Endothelial cell of umbilical vein (primary cell): ENCODE measurements at regions not wholly inside any gene's neighbourhood (a gene's known extent, or its start where the extent isn't known, plus 50 kb on each side); places are given as distances from the start of the nearest gene placed in this dataset.

Experiments
- BruUV-seq: library from RNA; stranded (reverse); fragments of 400-500 nt; replicated peaks from 2 replicates; lab custom pipeline; 2021; lab: Mats Ljungman, UMichigan
- CTCF ChIA-PET: fragments of 300-600, 350-600 bp; sonication (Branson Sonifier 250); formaldehyde crosslinking; loops from one replicate; lab custom pipeline; 2021; ENCODE audit warnings: antibody characterized with exemption, inconsistent platforms; lab: Charles Lee
- POLR2A ChIA-PET: fragments of 300-600, 350-600 bp; sonication (Branson Sonifier 250); formaldehyde crosslinking; loops from one replicate; lab custom pipeline; 2021; ENCODE audit warnings: antibody characterized with exemption, inconsistent platforms; lab: Charles Lee
- DNase-seq: peaks from one replicate; pipeline ENCODE4 v3.0.0-alpha.2; 2011; ENCODE audit warnings: low read depth, low spot score
- FAIRE-seq: peaks from 2 replicates; lab custom pipeline; 2011; peaks lifted over from hg19 to GRCh38; lab: Jason Lieb, UNC
- H2AFZ ChIP-seq: 2 replicates; pipeline ENCODE4 v1.6.0; 2012; ENCODE audit warnings: low read depth, low read length, control low read depth, inconsistent platforms
- H3K27ac ChIP-seq: 2 replicates; pipeline ENCODE4 v1.5.1; 2011; ENCODE audit warnings: low read depth, mild to moderate bottlenecking, control low read depth, low read length, moderate library complexity; ENCODE audit not compliant: insufficient read depth
- H3K27me3 ChIP-seq, 2 experiments: 2 replicates each; pipeline versions ENCODE4 v1.6.0 to v1.6.1; 2011; ENCODE audit warnings: low read length in 2 of 2, mixed read lengths in 1 of 2; ENCODE audit not compliant: control insufficient read depth in 2 of 2, insufficient read depth in 2 of 2
- H3K36me3 ChIP-seq, 2 experiments: 2 replicates in 1 of 2; 3 replicates in 1 of 2; pipeline ENCODE4 v1.5.1; 2011; ENCODE audit warnings: low read length in 2 of 2, mild to moderate bottlenecking in 1 of 2, moderate library complexity in 1 of 2; ENCODE audit not compliant: control insufficient read depth in 2 of 2, insufficient read depth in 2 of 2; ENCODE audit errors: extremely low read depth in 1 of 2
- H3K4me1 ChIP-seq: 3 replicates; pipeline ENCODE4 v1.5.1; 2011; ENCODE audit warnings: mild to moderate bottlenecking, low read length; ENCODE audit not compliant: control insufficient read depth, insufficient read depth; ENCODE audit errors: extremely low read depth
- H3K4me2 ChIP-seq: 2 replicates; pipeline ENCODE4 v1.6.1; 2011; ENCODE audit warnings: low read length, control low read depth, mixed read lengths; ENCODE audit not compliant: insufficient read depth
- H3K4me3 ChIP-seq, 3 experiments: fragments of 200-600 bp in 1 of 3; sonication (generic), shearing (Covaris generic) in 1 of 3; replicated peaks in 1 of 3; 2 replicates each; pipeline ENCODE4 v1.5.1; 2011 to 2016; ENCODE audit warnings: control low read depth in 3 of 3, low read length in 3 of 3, mild to moderate bottlenecking in 2 of 3, inconsistent platforms in 1 of 3, low read depth in 1 of 3, moderate library complexity in 1 of 3; ENCODE audit not compliant: insufficient read depth in 1 of 3
- H3K79me2 ChIP-seq: 2 replicates; pipeline ENCODE4 v1.6.0; 2012; ENCODE audit warnings: low read length, inconsistent platforms; ENCODE audit not compliant: control insufficient read depth, insufficient read depth
- H3K9ac ChIP-seq: replicated peaks from 2 replicates; pipeline ENCODE3; 2011; ENCODE audit warnings: low read length, control low read depth; ENCODE audit not compliant: insufficient read depth; ENCODE audit errors: extremely low read depth
- H3K9me1 ChIP-seq: replicated peaks from 3 replicates; pipeline ENCODE4 v1.6.0; 2011; ENCODE audit warnings: mild to moderate bottlenecking, low read length; ENCODE audit not compliant: control insufficient read depth, insufficient read depth; ENCODE audit errors: extremely low read depth
- H3K9me3 ChIP-seq: replicated peaks from 2 replicates; pipeline ENCODE4 v1.5.1; 2012; ENCODE audit warnings: low read length, inconsistent platforms; ENCODE audit not compliant: control insufficient read depth, insufficient read depth
- H4K20me1 ChIP-seq: replicated peaks from 2 replicates; pipeline ENCODE3; 2011; ENCODE audit warnings: mild to moderate bottlenecking, low read length; ENCODE audit not compliant: control insufficient read depth, insufficient read depth; ENCODE audit errors: extremely low read depth
- EZH2 ChIP-seq: IDR thresholded peaks from 2 replicates; pipeline ENCODE4 v1.6.1; 2012; ENCODE audit warnings: borderline replicate concordance, low read depth, mild to moderate bottlenecking, moderate library complexity, low read length, inconsistent platforms; ENCODE audit not compliant: severe bottlenecking
- FOS ChIP-seq: IDR thresholded peaks from 2 replicates; pipeline ENCODE4 v1.6.1; 2011; ENCODE audit warnings: mild to moderate bottlenecking, low read length, moderate library complexity, borderline replicate concordance; ENCODE audit not compliant: insufficient read depth
- GATA2 ChIP-seq: IDR thresholded peaks from 2 replicates; pipeline ENCODE4 v1.7.0; 2011; ENCODE audit warnings: low read depth, mild to moderate bottlenecking, moderate library complexity, mixed read lengths, low read length; ENCODE audit not compliant: insufficient read length, insufficient read depth
- JUN ChIP-seq: IDR thresholded peaks from 2 replicates; pipeline ENCODE4 v1.6.1; 2011; ENCODE audit warnings: borderline replicate concordance, low read depth; ENCODE audit not compliant: insufficient read length, insufficient read depth
- MAX ChIP-seq: IDR thresholded peaks from 2 replicates; pipeline ENCODE4 v1.6.1; 2011; ENCODE audit not compliant: insufficient read depth, insufficient read length
- MYC ChIP-seq: IDR thresholded peaks from one replicate; pipeline ENCODE4 v1.6.1; 2011; ENCODE audit warnings: mild to moderate bottlenecking, low read depth, low read length
- POLR2A ChIP-seq: IDR thresholded peaks from 2 replicates; pipeline ENCODE4 v1.6.1; 2012; ENCODE audit warnings: low read depth, mild to moderate bottlenecking, control low read depth, low read length
- POLR2AphosphoS5 ChIP-seq: IDR thresholded peaks from 2 replicates; pipeline ENCODE4 v1.6.1; 2012; ENCODE audit warnings: low read depth, mild to moderate bottlenecking, control low read depth, low read length, moderate library complexity; ENCODE audit not compliant: insufficient read depth
- dilution Hi-C: fragments of 300-500 bp; cut with MboI; formaldehyde crosslinking; loops from one replicate; pipeline ENCODE4 v1.15.0; 2019; ENCODE audit warnings: low sequenced_read_pairs; ENCODE audit not compliant: extremely low pct_ligation_motif_present
- intact Hi-C: fragments of 100-400 bp; cut with micrococcal nuclease; formaldehyde crosslinking; loops from one replicate; pipeline ENCODE4 v1.10.0; 2022
- TF ChIP-seq, protein P1 (sequence below), 2 donors: IDR thresholded peaks; 1 replicate in 1 of 2; 2 replicates in 1 of 2; pipeline ENCODE4 v1.5.1; 2011; ENCODE audit warnings: low read length in 2 of 2, mild to moderate bottlenecking in 2 of 2, moderate library complexity in 2 of 2, control low read depth in 1 of 2, inconsistent platforms in 1 of 2, low read depth in 1 of 2; ENCODE audit not compliant: insufficient read depth in 1 of 2; ENCODE audit errors: extremely low read depth in 1 of 2

GRCh38 chr6:47360388-47360787 lies 50.7 kb upstream of the TNFRSF21 start:
- DNase-seq: no peak
- no peaks in the 10 kb centered on the region for H3K9me3 ChIP-seq
- H4K20me1 ChIP-seq: no peaks in the 10 kb centered on the region
- intact Hi-C loops: no loop called here
- ChIA-PET CTCF (interaction anchor here (0.9 to 1.2 kb wide), 2 partner anchors 11 to 13 kb away, joined by 3 read pairs; no protein-coding TSS in a partner anchor), POLR2A (no interaction called here)
- H3K79me2 ChIP-seq: no peaks in the 10 kb centered on the region
- no peak for FAIRE-seq
- H3K9me1 ChIP-seq: no peaks in the 10 kb centered on the region
- no TSS peak for BruUV-seq
- H3K27ac ChIP-seq: no peak overlapping the region
- no peak overlapping the region for H3K9ac ChIP-seq
- H3K36me3 ChIP-seq: no peaks in the 10 kb centered on the region
- H3K4me3 ChIP-seq: no peak overlapping the region
- dilution Hi-C loops: no loop called here
- H3K4me2 ChIP-seq: no peak overlapping the region
- H2AFZ ChIP-seq: no peak overlapping the region
- no peaks in the 10 kb centered on the region for H3K4me1 ChIP-seq
- H3K27me3 ChIP-seq: peaks cover 0 to 2% of the 10 kb centered on the region in 2 experiments
- TF ChIP-seq POLR2A: no peak
- TF ChIP-seq MAX: no peak
- no peak for TF ChIP-seq GATA2
- TF ChIP-seq, protein P1, sequence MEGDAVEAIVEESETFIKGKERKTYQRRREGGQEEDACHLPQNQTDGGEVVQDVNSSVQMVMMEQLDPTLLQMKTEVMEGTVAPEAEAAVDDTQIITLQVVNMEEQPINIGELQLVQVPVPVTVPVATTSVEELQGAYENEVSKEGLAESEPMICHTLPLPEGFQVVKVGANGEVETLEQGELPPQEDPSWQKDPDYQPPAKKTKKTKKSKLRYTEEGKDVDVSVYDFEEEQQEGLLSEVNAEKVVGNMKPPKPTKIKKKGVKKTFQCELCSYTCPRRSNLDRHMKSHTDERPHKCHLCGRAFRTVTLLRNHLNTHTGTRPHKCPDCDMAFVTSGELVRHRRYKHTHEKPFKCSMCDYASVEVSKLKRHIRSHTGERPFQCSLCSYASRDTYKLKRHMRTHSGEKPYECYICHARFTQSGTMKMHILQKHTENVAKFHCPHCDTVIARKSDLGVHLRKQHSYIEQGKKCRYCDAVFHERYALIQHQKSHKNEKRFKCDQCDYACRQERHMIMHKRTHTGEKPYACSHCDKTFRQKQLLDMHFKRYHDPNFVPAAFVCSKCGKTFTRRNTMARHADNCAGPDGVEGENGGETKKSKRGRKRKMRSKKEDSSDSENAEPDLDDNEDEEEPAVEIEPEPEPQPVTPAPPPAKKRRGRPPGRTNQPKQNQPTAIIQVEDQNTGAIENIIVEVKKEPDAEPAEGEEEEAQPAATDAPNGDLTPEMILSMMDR (IDR thresholded peaks at IDR 0.05; ENCODE audit: extremely low read depth in 1 of 2, insufficient read depth in 1 of 2, low read depth in 1 of 2, low read length in 2 of 2): no peak
- TF ChIP-seq POLR2AphosphoS5: no peak
- no peak for TF ChIP-seq EZH2
- TF ChIP-seq MYC: no peak
- no peak for TF ChIP-seq FOS
- TF ChIP-seq JUN: no peak
